HEK293 (cell line): ENCODE measurements at regions not wholly inside any gene's neighbourhood (a gene's known extent, or its start where the extent isn't known, plus 50 kb on each side); places are given as distances from the start of the nearest gene placed in this dataset.

Experiments
- CTCF ChIA-PET: fragments of 350-600 bp; formaldehyde crosslinking; extraction: SDS; loops from one replicate; lab custom pipeline; 2021; ENCODE audit warnings: antibody characterized with exemption; lab: Yijun Ruan, JAX
- POLR2A ChIA-PET: fragments of 300-600 bp; formaldehyde crosslinking; extraction: SDS; loops from one replicate; lab custom pipeline; 2020; ENCODE audit warnings: antibody characterized with exemption, inconsistent platforms; lab: Yijun Ruan, JAX
- H3K27ac ChIP-seq: fragments of 200-500 bp; sonication (Bioruptor generic); 2 replicates; pipeline ENCODE4 v1.5.1; 2014; ENCODE audit warnings: low read depth, low read length, control low read depth, inconsistent platforms; ENCODE audit errors: extremely low read depth
- H3K36me3 ChIP-seq, 2 experiments: fragments of 200-500 bp in 1 of 2; sonication (Bioruptor generic) in 1 of 2; 1 replicate in 1 of 2; 2 replicates in 1 of 2; pipeline ENCODE4 v1.5.1; 2014 to 2017; ENCODE audit warnings: inconsistent platforms in 2 of 2, low read length in 2 of 2; ENCODE audit not compliant: control insufficient read depth in 2 of 2, insufficient read depth in 1 of 2
- H3K4me1 ChIP-seq: fragments of 200-500 bp; sonication (Bioruptor generic); 2 replicates; pipeline ENCODE4 v1.5.1; 2014; ENCODE audit warnings: mild to moderate bottlenecking, low read length, inconsistent platforms; ENCODE audit not compliant: control insufficient read depth, insufficient read depth
- H3K4me3 ChIP-seq: 2 replicates; pipeline ENCODE4 v1.5.1; 2011; ENCODE audit warnings: low read depth, mild to moderate bottlenecking, control low read depth, low read length, moderate library complexity
- H3K9me3 ChIP-seq: fragments of 200-500 bp; sonication (Bioruptor generic); 2 replicates; pipeline ENCODE4 v1.5.1; 2014; ENCODE audit warnings: low read depth, low read length, inconsistent platforms; ENCODE audit not compliant: control insufficient read depth, insufficient read depth
- GFI1B ChIP-seq: fragments of 450-650 bp; formaldehyde crosslinking; IDR thresholded peaks from 2 replicates; pipeline ENCODE4 v1.5.1; 2016; ENCODE audit warnings: missing biosample characterization, missing genetic modification characterization
- GLI2 ChIP-seq: fragments of 450-650 bp; formaldehyde crosslinking; IDR thresholded peaks from 2 replicates; pipeline ENCODE4; 2017; ENCODE audit warnings: missing biosample characterization, missing genetic modification characterization, low read depth, borderline replicate concordance
- KLF9 ChIP-seq: fragments of 450-650 bp; formaldehyde crosslinking; IDR thresholded peaks from 2 replicates; pipeline ENCODE4 v1.5.1; 2016; ENCODE audit warnings: missing biosample characterization, missing genetic modification characterization, low read depth
- ZBTB1 ChIP-seq: fragments of 450-650 bp; formaldehyde crosslinking; IDR thresholded peaks from 2 replicates; pipeline ENCODE4 v1.5.1; 2016; ENCODE audit warnings: missing biosample characterization, missing genetic modification characterization
- ZFP3 ChIP-seq: fragments of 450-650 bp; formaldehyde crosslinking; IDR thresholded peaks from 2 replicates; pipeline ENCODE4 v1.5.1; 2016; ENCODE audit warnings: low read depth, missing biosample characterization, missing genetic modification characterization
- ZFP69B ChIP-seq: fragments of 450-650 bp; formaldehyde crosslinking; IDR thresholded peaks from 2 replicates; pipeline ENCODE4 v1.5.1; 2016; ENCODE audit warnings: missing biosample characterization, missing genetic modification characterization
- ZNF140 ChIP-seq: fragments of 450-650 bp; formaldehyde crosslinking; IDR thresholded peaks from 2 replicates; pipeline ENCODE4 v1.5.1; 2016; ENCODE audit warnings: missing biosample characterization, missing genetic modification characterization
- ZNF184 ChIP-seq: fragments of 450-650 bp; IDR thresholded peaks from 2 replicates; pipeline ENCODE4 v1.5.1; 2018; ENCODE audit warnings: missing biosample characterization, mild to moderate bottlenecking, missing genetic modification characterization
- ZNF202 ChIP-seq: fragments of 450-650 bp; formaldehyde crosslinking; IDR thresholded peaks from 2 replicates; pipeline ENCODE4 v1.5.1; 2016; ENCODE audit warnings: missing biosample characterization, missing genetic modification characterization, borderline replicate concordance
- ZNF248 ChIP-seq: fragments of 450-650 bp; formaldehyde crosslinking; IDR thresholded peaks from 2 replicates; pipeline ENCODE4 v1.5.1; 2017; ENCODE audit warnings: missing biosample characterization, missing genetic modification characterization
- ZNF266 ChIP-seq: fragments of 450-650 bp; formaldehyde crosslinking; IDR thresholded peaks from 2 replicates; pipeline ENCODE4 v1.5.1; 2016; ENCODE audit warnings: missing biosample characterization, missing genetic modification characterization, low read depth
- ZNF311 ChIP-seq: fragments of 450-650 bp; formaldehyde crosslinking; IDR thresholded peaks from 2 replicates; pipeline ENCODE4 v1.5.1; 2017; ENCODE audit warnings: missing biosample characterization, missing genetic modification characterization, borderline replicate concordance
- ZNF394 ChIP-seq: fragments of 450-650 bp; formaldehyde crosslinking; IDR thresholded peaks from 2 replicates; pipeline ENCODE4 v1.5.1; 2016; ENCODE audit warnings: missing biosample characterization, missing genetic modification characterization, mild to moderate bottlenecking, moderate library complexity, borderline replicate concordance
- ZNF544 ChIP-seq: fragments of 450-650 bp; formaldehyde crosslinking; IDR thresholded peaks from 2 replicates; pipeline ENCODE4 v1.5.0; 2017; ENCODE audit warnings: missing biosample characterization, missing genetic modification characterization
- ZNF548 ChIP-seq: fragments of 450-650 bp; formaldehyde crosslinking; IDR thresholded peaks from 2 replicates; pipeline ENCODE4 v1.5.1; 2016; ENCODE audit warnings: missing biosample characterization, missing genetic modification characterization
- ZNF555 ChIP-seq: fragments of 450-650 bp; formaldehyde crosslinking; conservative IDR thresholded peaks from 2 replicates; pipeline ENCODE4 v1.5.1; 2017; ENCODE audit warnings: missing biosample characterization, mild to moderate bottlenecking, missing genetic modification characterization, inconsistent platforms
- ZNF571 ChIP-seq: fragments of 450-650 bp; formaldehyde crosslinking; IDR thresholded peaks from 2 replicates; pipeline ENCODE4 v1.5.0; 2017; ENCODE audit warnings: missing biosample characterization, missing genetic modification characterization
- ZNF596 ChIP-seq: fragments of 450-650 bp; IDR thresholded peaks from 2 replicates; pipeline ENCODE4 v1.5.0; 2018; ENCODE audit warnings: missing biosample characterization, mild to moderate bottlenecking, missing genetic modification characterization, moderate library complexity
- ZNF654 ChIP-seq: fragments of 450-650 bp; formaldehyde crosslinking; IDR thresholded peaks from 2 replicates; pipeline ENCODE4 v1.5.1; 2016; ENCODE audit warnings: low read depth, missing biosample characterization, missing genetic modification characterization
- ZSCAN5A ChIP-seq: fragments of 450-650 bp; formaldehyde crosslinking; IDR thresholded peaks from 2 replicates; pipeline ENCODE4 v1.5.1; 2016; ENCODE audit warnings: missing biosample characterization, missing genetic modification characterization
- TF ChIP-seq, protein P1 (sequence below): fragments of 450-650 bp; formaldehyde crosslinking; IDR thresholded peaks from 2 replicates; pipeline ENCODE4 v1.5.1; 2016; ENCODE audit warnings: missing biosample characterization, missing genetic modification characterization

DNA sequence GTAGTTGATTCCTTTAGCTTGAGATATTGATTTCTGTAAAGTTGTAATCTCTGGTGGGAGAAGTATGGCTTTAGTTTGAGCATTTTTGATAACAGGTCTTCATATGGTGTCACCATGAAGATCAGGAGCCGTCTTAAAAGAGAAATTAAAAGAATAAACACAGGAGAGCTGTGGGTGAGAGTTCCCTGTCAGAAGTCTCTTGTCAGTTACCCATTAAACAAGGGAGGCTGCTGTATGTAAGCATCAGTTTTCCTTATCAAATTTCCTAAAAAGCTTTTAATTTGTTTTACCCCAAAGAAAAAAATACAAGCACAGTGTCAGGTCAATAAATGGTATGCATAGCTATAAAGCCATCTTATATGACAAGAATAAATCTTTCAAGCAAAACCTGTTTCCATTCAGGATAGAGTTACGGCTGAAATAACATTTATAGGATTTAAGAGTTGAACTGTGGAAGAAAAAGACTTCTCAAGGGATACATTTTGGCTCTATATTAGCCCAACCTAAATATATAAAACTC lies 767.5 kb downstream of the JRKL start:
- TF ChIP-seq ZSCAN5A (tag by site-specific recombination) (no peak), KLF9 (tag by site-specific recombination) (no peak), ZNF248 (tag by site-specific recombination) (no peak), ZBTB1 (tag by site-specific recombination) (no peak), ZNF266 (tag by site-specific recombination) (no peak), ZNF140 (tag by site-specific recombination) (no peak), ZNF311 (tag by site-specific recombination) (no peak), ZNF202 (tag by site-specific recombination) (no peak), ZNF596 (no peak), ZNF184 (tag by site-specific recombination) (no peak), ZFP69B (tag by site-specific recombination) (no peak), ZNF548 (tag by site-specific recombination) (no peak), ZNF544 (tag by site-specific recombination) (no peak), ZNF571 (no peak)
- TF ChIP-seq, protein P1, sequence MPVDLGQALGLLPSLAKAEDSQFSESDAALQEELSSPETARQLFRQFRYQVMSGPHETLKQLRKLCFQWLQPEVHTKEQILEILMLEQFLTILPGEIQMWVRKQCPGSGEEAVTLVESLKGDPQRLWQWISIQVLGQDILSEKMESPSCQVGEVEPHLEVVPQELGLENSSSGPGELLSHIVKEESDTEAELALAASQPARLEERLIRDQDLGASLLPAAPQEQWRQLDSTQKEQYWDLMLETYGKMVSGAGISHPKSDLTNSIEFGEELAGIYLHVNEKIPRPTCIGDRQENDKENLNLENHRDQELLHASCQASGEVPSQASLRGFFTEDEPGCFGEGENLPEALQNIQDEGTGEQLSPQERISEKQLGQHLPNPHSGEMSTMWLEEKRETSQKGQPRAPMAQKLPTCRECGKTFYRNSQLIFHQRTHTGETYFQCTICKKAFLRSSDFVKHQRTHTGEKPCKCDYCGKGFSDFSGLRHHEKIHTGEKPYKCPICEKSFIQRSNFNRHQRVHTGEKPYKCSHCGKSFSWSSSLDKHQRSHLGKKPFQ (tag by site-specific recombination), result no peak
- TF ChIP-seq, all 188 proteins: peak for 0
- Histone ChIP-seq H3K4me1 (no peaks in the 10 kb centered on the region), H3K4me3 (no peak overlapping the region), H3K27ac (no peak overlapping the region), H3K9me3 (no peaks in the 10 kb centered on the region), H3K36me3 (no peaks in the 10 kb centered on the region)
- ChIA-PET CTCF (interaction anchor here (0.6 kb wide), 1 partner anchor 16 kb away, joined by 4 read pairs; no protein-coding TSS in a partner anchor), POLR2A (no interaction called here)

GRCh38 chr11:97158243-97158642 lies 768.4 kb downstream of the JRKL start:
- no peak overlapping the region for H3K27ac ChIP-seq
- no peaks in the 10 kb centered on the region for H3K36me3 ChIP-seq
- TF ChIP-seq ZNF654 (no peak), ZFP3 (no peak), ZNF555 (tag by site-specific recombination) (no peak), ZNF394 (tag by site-specific recombination) (no peak), GFI1B (tag by site-specific recombination) (no peak)
- no peaks in the 10 kb centered on the region for H3K9me3 ChIP-seq
- POLR2A ChIA-PET, result no interaction called here
- H3K4me3 ChIP-seq, result no peak overlapping the region
- H3K4me1 ChIP-seq, result no peaks in the 10 kb centered on the region
- CTCF ChIA-PET, result interaction anchor here (0.5 kb wide), 2 partner anchors 17 to 37 kb away, joined by 3 to 4 read pairs; no protein-coding TSS in a partner anchor

GRCh38 chr11:97163631-97164191 lies 773.9 kb downstream of the JRKL start:
- ChIA-PET POLR2A (no interaction called here), CTCF (no interaction called here)
- no peak overlapping the region for H3K4me3 ChIP-seq
- no peak for TF ChIP-seq GLI2 (tag by site-specific recombination)
- no peaks in the 10 kb centered on the region for H3K36me3 ChIP-seq
- no peaks in the 10 kb centered on the region for H3K4me1 ChIP-seq
- H3K27ac ChIP-seq, result no peak overlapping the region
- H3K9me3 ChIP-seq, result no peaks in the 10 kb centered on the region
